SU-DHL-6 (cell line): ENCODE measurements at regions not wholly inside any gene's neighbourhood (a gene's known extent, or its start where the extent isn't known, plus 50 kb on each side); places are given as distances from the start of the nearest gene placed in this dataset.
A peak's percentile ranks its signal among the peaks of the same experiment; 100 is the strongest.

Experiments
- H2AFZ ChIP-seq: fragments of 200-600 bp; sonication (generic); 2 replicates; pipeline ENCODE4 v1.6.1; 2014; ENCODE audit warnings: low read depth, mild to moderate bottlenecking, moderate library complexity, mixed read lengths, antibody characterized with exemption, low read length; ENCODE audit not compliant: severe bottlenecking
- H3F3A ChIP-seq: fragments of 200-600 bp; shearing (Covaris generic); 2 replicates; pipeline ENCODE4 v1.6.0; 2016; ENCODE audit warnings: antibody characterized with exemption, mild to moderate bottlenecking; ENCODE audit not compliant: insufficient read depth
- H3K27ac ChIP-seq: fragments of 200-600 bp; sonication (generic); 2 replicates; pipeline ENCODE4 v1.5.1; 2016; ENCODE audit warnings: low read depth, mild to moderate bottlenecking, low read length, moderate library complexity, mixed read lengths
- H3K27me3 ChIP-seq: fragments of 200-600 bp; sonication (generic), shearing (Covaris generic); 2 replicates; pipeline ENCODE4 v1.6.0; 2014; ENCODE audit warnings: mild to moderate bottlenecking, low read length
- H3K36me3 ChIP-seq: fragments of 200-600 bp; sonication (generic); 2 replicates; pipeline ENCODE4 v1.6.1; 2014; ENCODE audit warnings: mild to moderate bottlenecking, low read length, mixed read lengths
- H3K4me2 ChIP-seq: fragments of 300-600, 200-600 bp; shearing (Covaris generic), sonication (generic); 2 replicates; pipeline ENCODE4 v1.6.0; 2014; ENCODE audit warnings: low read length, low read depth, mild to moderate bottlenecking; ENCODE audit not compliant: poor library complexity, severe bottlenecking
- H3K4me3 ChIP-seq: fragments of 200-600 bp; sonication (generic); 2 replicates; pipeline ENCODE4 v1.5.1; 2014; ENCODE audit warnings: antibody characterized with exemption, low read length, mild to moderate bottlenecking, mixed read lengths; ENCODE audit not compliant: insufficient read depth, poor library complexity, severe bottlenecking
- H3K79me2 ChIP-seq: fragments of 200-600 bp; sonication (generic); 2 replicates; pipeline ENCODE4 v1.6.1; 2014; ENCODE audit warnings: mild to moderate bottlenecking, low read length, moderate library complexity; ENCODE audit not compliant: insufficient read depth
- H3K9ac ChIP-seq: fragments of 200-600 bp; sonication (generic); 2 replicates; pipeline ENCODE4 v1.7.0; 2014; ENCODE audit warnings: mild to moderate bottlenecking, low read length
- H3K9me2 ChIP-seq: fragments of 200-600 bp; sonication (generic); replicated peaks from 2 replicates; pipeline ENCODE4 v1.6.1; 2014; ENCODE audit warnings: low read length; ENCODE audit not compliant: insufficient read depth
- H3K9me3 ChIP-seq: fragments of 200-600 bp; sonication (generic); 2 replicates; pipeline ENCODE4 v1.6.1; 2014; ENCODE audit warnings: low read length, mixed read lengths; ENCODE audit not compliant: insufficient read depth
- H4K20me1 ChIP-seq: fragments of 200-600 bp; sonication (generic); 2 replicates; pipeline ENCODE4 v1.6.1; 2014; ENCODE audit warnings: low read depth, mild to moderate bottlenecking, antibody characterized with exemption, low read length, moderate library complexity, mixed read lengths
- CTCF ChIP-seq: fragments of 200-600 bp; sonication (generic); IDR thresholded peaks from one replicate; pipeline ENCODE4 v1.5.1; 2017; ENCODE audit warnings: antibody characterized with exemption, mild to moderate bottlenecking, low read length, moderate library complexity; ENCODE audit not compliant: insufficient read depth, poor library complexity, severe bottlenecking
- EZH2phosphoT487 ChIP-seq: fragments of 200-600 bp; sonication (generic), shearing (Covaris generic); conservative IDR thresholded peaks from 2 replicates; pipeline ENCODE4 v1.6.1; 2018; ENCODE audit warnings: mild to moderate bottlenecking, antibody characterized with exemption, low read length, moderate library complexity, mixed read lengths

- H3K9ac ChIP-seq = no peak overlapping the region
- H3K27ac ChIP-seq = no peak overlapping the region
- H3K79me2 ChIP-seq = no peaks in the 10 kb centered on the region
- H3K9me2 ChIP-seq = no peaks in the 10 kb centered on the region
- H3K27me3 ChIP-seq = no peaks in the 10 kb centered on the region
- no peak overlapping the region for H3K4me3 ChIP-seq
- H4K20me1 ChIP-seq = no peaks in the 10 kb centered on the region
- peaks cover 3% of the 10 kb centered on the region; the same call in 1 of the 2 replicates for H3K36me3 ChIP-seq
- H3K4me2 ChIP-seq = no peak overlapping the region
- H2AFZ ChIP-seq = peak overlapping the region; percentile 30
- H3K9me3 ChIP-seq = peaks cover 17% of the 10 kb centered on the region; the same call in 1 of the 2 replicates
- TF ChIP-seq CTCF = no peak
- TF ChIP-seq EZH2phosphoT487 = no peak
- H3F3A ChIP-seq = no peaks in the 10 kb centered on the region
Measured at GRCh38 chr1:191222206-191222605, 744.5 kb upstream of the BRINP3 start.

GRCh38 chr1:191240925-191241324 lies 763.3 kb upstream of the BRINP3 start:
- no peaks in the 10 kb centered on the region for H3F3A ChIP-seq
- H4K20me1 ChIP-seq = no peaks in the 10 kb centered on the region
- no peak overlapping the region for H3K9ac ChIP-seq
- H3K36me3 ChIP-seq = no peaks in the 10 kb centered on the region
- TF ChIP-seq CTCF = no peak
- no peak for TF ChIP-seq EZH2phosphoT487
- H3K4me2 ChIP-seq = no peak overlapping the region
- no peaks in the 10 kb centered on the region for H3K79me2 ChIP-seq
- no peak overlapping the region for H2AFZ ChIP-seq
- no peaks in the 10 kb centered on the region for H3K9me3 ChIP-seq
- no peak overlapping the region for H3K27ac ChIP-seq
- no peaks in the 10 kb centered on the region for H3K9me2 ChIP-seq
- no peak overlapping the region for H3K4me3 ChIP-seq
- H3K27me3 ChIP-seq = no peaks in the 10 kb centered on the region

- Histone ChIP-seq H4K20me1 (no peaks in the 10 kb centered on the region), H3F3A (no peaks in the 10 kb centered on the region), H3K4me2 (peak overlapping the region; percentile 15), H3K9me3 (no peaks in the 10 kb centered on the region), H3K9me2 (no peaks in the 10 kb centered on the region), H3K4me3 (no peak overlapping the region), H3K27ac (no peak overlapping the region), H3K79me2 (no peaks in the 10 kb centered on the region), H3K36me3 (no peaks in the 10 kb centered on the region), H3K27me3 (no peaks in the 10 kb centered on the region), H2AFZ (peak overlapping the region; percentile 23), H3K9ac (no peak overlapping the region)
- TF ChIP-seq CTCF = no peak
- no peak for TF ChIP-seq EZH2phosphoT487
Measured at GRCh38 chr1:191255354-191256054, 777.8 kb upstream of the BRINP3 start.
